PC-9 (cell line): ENCODE measurements at regions not wholly inside any gene's neighbourhood (a gene's known extent, or its start where the extent isn't known, plus 50 kb on each side); places are given as distances from the start of the nearest gene placed in this dataset.

Source experiments
- CTCF ChIP-seq: fragments of 200-600 bp; sonication (generic); conservative IDR thresholded peaks from 2 replicates; pipeline ENCODE4 v1.6.1; 2017; ENCODE audit warnings: mixed run types, antibody characterized with exemption, mild to moderate bottlenecking, moderate library complexity
- EZH2 ChIP-seq: fragments of 200-600 bp; sonication (generic); IDR thresholded peaks from 2 replicates; pipeline ENCODE4 v1.8.0; 2017; ENCODE audit warnings: antibody characterized with exemption, low read depth

DNA sequence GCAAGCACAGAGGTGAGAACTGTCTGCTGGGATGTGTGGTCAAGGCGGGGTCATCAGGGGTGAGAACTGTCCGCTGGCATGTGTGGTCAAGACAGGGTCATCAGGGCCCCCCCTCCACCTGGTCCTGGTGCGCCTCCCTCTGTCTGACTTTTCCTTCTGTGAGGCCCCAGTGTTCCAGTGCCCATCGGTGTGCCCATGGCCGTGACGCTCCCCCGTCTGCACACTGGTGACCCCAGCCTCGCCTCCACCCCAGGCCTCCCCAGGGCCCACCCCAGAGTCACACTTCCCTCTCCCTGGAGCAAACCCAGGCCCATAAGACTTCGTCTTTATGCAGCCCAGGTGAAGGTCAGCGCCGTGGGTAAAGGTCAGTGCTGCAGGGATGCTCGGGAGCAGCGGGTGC is 70.1 kb upstream of the TCERG1L start:
- TF ChIP-seq CTCF, result no peak
- no peak for TF ChIP-seq EZH2
